OCI-LY7 (cell line): ENCODE measurements at regions not wholly inside any gene's neighbourhood (a gene's known extent, or its start where the extent isn't known, plus 50 kb on each side); places are given as distances from the start of the nearest gene placed in this dataset.
"Not testable (repeated sequence)": the region's sequence is repeated elsewhere in the genome, so short reads cannot be mapped to it uniquely, and the experiment has no call there.

Source experiments
- BruUV-seq: library from RNA; stranded (reverse); fragments of 400-500 nt; replicated peaks from 2 replicates; lab custom pipeline; 2021; lab: Mats Ljungman, UMichigan
- CTCF ChIA-PET: fragments of 300-600 bp; sonication (Branson Sonifier 250); formaldehyde crosslinking; loops from one replicate; lab custom pipeline; 2022; ENCODE audit warnings: antibody characterized with exemption; ENCODE audit not compliant: unreplicated experiment; lab: Charles Lee
- POLR2A ChIA-PET: fragments of 300-600 bp; sonication (Branson Sonifier 250); formaldehyde crosslinking; loops from one replicate; lab custom pipeline; 2022; ENCODE audit warnings: antibody characterized with exemption; lab: Charles Lee
- DNase-seq: peaks from one replicate; pipeline ENCODE4 v3.0.0-alpha.2; 2015; ENCODE audit warnings: low spot score
- H2AFZ ChIP-seq: fragments of 200-600 bp; sonication (generic), shearing (Covaris generic); 2 replicates; pipeline ENCODE4 v1.6.1; 2014; ENCODE audit warnings: mild to moderate bottlenecking, antibody characterized with exemption, low read length, moderate library complexity
- H3K27ac ChIP-seq: fragments of 200-600 bp; sonication (generic); 2 replicates; pipeline ENCODE4 v1.5.1; 2014; ENCODE audit warnings: mixed run types, low read depth, mild to moderate bottlenecking, moderate library complexity, low read length, inconsistent platforms; ENCODE audit not compliant: poor library complexity, severe bottlenecking
- H3K36me3 ChIP-seq: fragments of 200-600 bp; sonication (generic); 2 replicates; pipeline ENCODE4 v1.6.1; 2014; ENCODE audit warnings: mild to moderate bottlenecking, antibody characterized with exemption, low read length, moderate library complexity, mixed read lengths; ENCODE audit not compliant: insufficient read depth
- H3K4me1 ChIP-seq: fragments of 200-600 bp; sonication (generic); 2 replicates; pipeline ENCODE4 v1.5.1; 2014; ENCODE audit warnings: mild to moderate bottlenecking, low read length; ENCODE audit not compliant: insufficient read depth, poor library complexity, severe bottlenecking
- H3K4me2 ChIP-seq: fragments of 200-600 bp; sonication (generic); 2 replicates; pipeline ENCODE4 v1.6.1; 2014; ENCODE audit warnings: mild to moderate bottlenecking, low read length
- H3K4me3 ChIP-seq: fragments of 200-600 bp; sonication (generic); 2 replicates; pipeline ENCODE4 v1.5.1; 2014; ENCODE audit warnings: mild to moderate bottlenecking, low read depth, low read length; ENCODE audit not compliant: poor library complexity, severe bottlenecking
- H3K79me2 ChIP-seq: fragments of 200-600 bp; sonication (generic); 2 replicates; pipeline ENCODE4 v1.6.1; 2016; ENCODE audit warnings: low read depth, mild to moderate bottlenecking, low read length, moderate library complexity, mixed read lengths; ENCODE audit not compliant: insufficient read depth
- H3K9me2 ChIP-seq: fragments of 200-600 bp; sonication (generic); 2 replicates; pipeline ENCODE4 v1.6.1; 2016; ENCODE audit warnings: mild to moderate bottlenecking, low read length, mixed read lengths; ENCODE audit not compliant: insufficient read depth
- H3K9me3 ChIP-seq: fragments of 200-600 bp; sonication (generic); 2 replicates; pipeline ENCODE4 v1.6.1; 2014; ENCODE audit warnings: mild to moderate bottlenecking, mixed run types, low read length, mixed read lengths
- H4K20me1 ChIP-seq: fragments of 200-600 bp; sonication (generic); 2 replicates; pipeline ENCODE4 v1.6.1; 2014; ENCODE audit warnings: mild to moderate bottlenecking, antibody characterized with exemption, low read length, moderate library complexity, mixed read lengths; ENCODE audit not compliant: insufficient read depth
- CTCF ChIP-seq: fragments of 200-600 bp; sonication (generic); conservative IDR thresholded peaks from 2 replicates; pipeline ENCODE4 v1.5.1; 2014; ENCODE audit warnings: mild to moderate bottlenecking, antibody characterized with exemption, low read length, moderate library complexity, mixed read lengths
- EZH2phosphoT487 ChIP-seq: fragments of 200-600 bp; sonication (generic); IDR thresholded peaks from 2 replicates; pipeline ENCODE4 v1.6.1; 2018; ENCODE audit warnings: low read depth, borderline replicate concordance, mild to moderate bottlenecking, mixed run types, antibody characterized with exemption, low read length, moderate library complexity, mixed read lengths
- intact Hi-C: fragments of 100-400 bp; cut with micrococcal nuclease; formaldehyde crosslinking; loops from one replicate; pipeline ENCODE4 v1.10.0; 2022; ENCODE audit not compliant: unreplicated experiment

GRCh38 chr6:160812097-160812496 is 110.1 kb downstream of the PLG start:
- Histone ChIP-seq H3K36me3 (no peaks in the 10 kb centered on the region), H3K27ac (no peak overlapping the region), H3K4me2 (no peak overlapping the region), H3K9me3 (no peaks in the 10 kb centered on the region), H3K79me2 (no peaks in the 10 kb centered on the region), H3K4me1 (no peaks in the 10 kb centered on the region), H4K20me1 (no peaks in the 10 kb centered on the region), H3K4me3 (no peak overlapping the region), H2AFZ (no peak overlapping the region), H3K9me2 (no peaks in the 10 kb centered on the region)
- POLR2A ChIA-PET = interaction anchor here (0.6 kb wide), 1 partner anchor 949 kb away, joined by 4 read pairs; no protein-coding TSS in a partner anchor
- DNase-seq = no peak
- CTCF ChIA-PET = no interaction called here
- TF ChIP-seq EZH2phosphoT487 = no peak
- TF ChIP-seq CTCF = no peak
- intact Hi-C loops = no loop called here
- no TSS peak for BruUV-seq

GRCh38 chr6:160818934-160819333 is 116.9 kb downstream of the PLG start:
- ChIA-PET POLR2A (no interaction called here), CTCF (no interaction called here)
- H3K9me3 ChIP-seq = peaks cover 14% of the 10 kb centered on the region; the same call in 1 of the 2 replicates
- H3K79me2 ChIP-seq = no peaks in the 10 kb centered on the region
- no peaks in the 10 kb centered on the region for H3K9me2 ChIP-seq
- H2AFZ ChIP-seq = no peak overlapping the region
- no TSS peak for BruUV-seq
- intact Hi-C loops = no loop called here
- no peak overlapping the region for H3K4me3 ChIP-seq
- H3K36me3 ChIP-seq = no peaks in the 10 kb centered on the region
- no peak for DNase-seq
- H3K4me1 ChIP-seq = no peaks in the 10 kb centered on the region
- no peak for TF ChIP-seq CTCF
- TF ChIP-seq EZH2phosphoT487 = no peak
- H4K20me1 ChIP-seq = no peaks in the 10 kb centered on the region
- H3K4me2 ChIP-seq = no peak overlapping the region
- no peak overlapping the region for H3K27ac ChIP-seq

- H4K20me1 ChIP-seq, H3K4me2 ChIP-seq, POLR2A ChIA-PET, H3K4me3 ChIP-seq, H3K4me1 ChIP-seq, H2AFZ ChIP-seq, H3K36me3 ChIP-seq, DNase-seq, H3K27ac ChIP-seq, H3K79me2 ChIP-seq, BruUV-seq, H3K9me2 ChIP-seq, CTCF ChIA-PET, intact Hi-C loops: not testable (repeated sequence)
- peaks cover 14% of the 10 kb centered on the region; the same call in 1 of the 2 replicates for H3K9me3 ChIP-seq
Measured at GRCh38 chr6:160820661-160821060, 118.6 kb downstream of the PLG start.
